Activated CD4-positive, alpha-beta memory T cell treated with anti-CD3 and anti-CD28 coated beads for 36 hours (primary cell): ENCODE measurements at regions not wholly inside any gene's neighbourhood (a gene's known extent, or its start where the extent isn't known, plus 50 kb on each side); places are given as distances from the start of the nearest gene placed in this dataset.

Experiments used
- CTCF ChIA-PET: fragments of 350-600 bp; sonication (Branson Sonifier 250); formaldehyde crosslinking; loops from one replicate; lab custom pipeline; 2021; ENCODE audit warnings: antibody characterized with exemption, inconsistent platforms; lab: Charles Lee
- POLR2A ChIA-PET: fragments of 350-600 bp; sonication (Branson Sonifier 250); formaldehyde crosslinking; loops from one replicate; lab custom pipeline; 2021; ENCODE audit warnings: antibody characterized with exemption; lab: Charles Lee
- DNase-seq: peaks from one replicate; pipeline ENCODE4 v3.0.0-alpha.2; 2020
- H3K27ac Mint-ChIP-seq: one replicate; pipeline ENCODE4 v1.8.0; 2021; ENCODE audit warnings: mixed read lengths
- H3K27me3 Mint-ChIP-seq: one replicate; pipeline ENCODE4 v1.8.0; 2021; ENCODE audit warnings: mixed read lengths
- H3K36me3 Mint-ChIP-seq: one replicate; pipeline ENCODE4 v1.8.0; 2021; ENCODE audit warnings: mixed read lengths
- H3K4me1 Mint-ChIP-seq: one replicate; pipeline ENCODE4 v1.8.0; 2021; ENCODE audit warnings: low read depth, mixed read lengths
- H3K4me3 Mint-ChIP-seq: one replicate; pipeline ENCODE4 v1.8.0; 2021; ENCODE audit warnings: mild to moderate bottlenecking, mixed read lengths
- H3K9me3 Mint-ChIP-seq: one replicate; pipeline ENCODE4 v1.8.0; 2021; ENCODE audit warnings: mixed read lengths
- intact Hi-C: fragments of 100-400 bp; cut with micrococcal nuclease; formaldehyde crosslinking; loops from one replicate; pipeline ENCODE4 v1.15.1; 2023

DNA sequence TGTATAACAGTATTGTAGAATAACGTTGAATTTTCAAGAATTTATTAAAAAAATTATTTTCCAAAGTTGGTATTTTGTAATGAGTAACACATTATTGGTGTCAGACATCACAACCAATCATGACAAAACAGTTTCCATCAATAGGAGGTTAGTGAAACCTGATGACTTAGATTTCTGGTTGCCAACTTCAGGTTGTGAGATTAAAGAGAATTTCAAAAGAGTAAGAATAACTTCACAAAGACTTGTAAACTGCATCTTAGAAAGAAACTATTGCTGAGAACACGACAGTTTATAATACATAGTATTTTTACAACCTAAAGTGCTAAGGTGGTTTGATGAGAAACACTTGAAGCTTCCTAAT is 159.2 kb upstream of the ARG1 start:
- no peak overlapping the region for H3K27ac Mint-ChIP-seq
- no peak overlapping the region for H3K4me3 Mint-ChIP-seq
- intact Hi-C loops = loop anchor here (2.0 kb wide), 1 partner anchor 19 kb away; no protein-coding TSS in a partner anchor
- H3K36me3 Mint-ChIP-seq = peaks cover 11% of the 10 kb centered on the region
- ChIA-PET CTCF (interaction anchor here (1.0 kb wide), 1 partner anchor 15 kb away, joined by 3 read pairs; no protein-coding TSS in a partner anchor), POLR2A (no interaction called here)
- no peak for DNase-seq
- no peaks in the 10 kb centered on the region for H3K27me3 Mint-ChIP-seq
- H3K4me1 Mint-ChIP-seq = peaks cover 18% of the 10 kb centered on the region
- H3K9me3 Mint-ChIP-seq = peaks cover 9% of the 10 kb centered on the region

GRCh38 chr6:131414956-131415355 is 158.1 kb upstream of the ARG1 start:
- Mint-ChIP-seq H3K27me3 (no peaks in the 10 kb centered on the region), H3K36me3 (peaks cover 12% of the 10 kb centered on the region), H3K4me3 (no peak overlapping the region), H3K4me1 (peaks cover 24% of the 10 kb centered on the region), H3K27ac (no peak overlapping the region), H3K9me3 (peaks cover 9% of the 10 kb centered on the region)
- peak; percentile 36 for DNase-seq
- intact Hi-C loops = loop anchor here (2.0 to 5.0 kb wide), 2 partner anchors 18 to 37 kb away; no protein-coding TSS in a partner anchor
- CTCF ChIA-PET = interaction anchor here (1.0 kb wide), 1 partner anchor 13 kb away, joined by 3 read pairs; no protein-coding TSS in a partner anchor
- POLR2A ChIA-PET = no interaction called here

- peaks cover 24% of the 10 kb centered on the region for H3K4me1 Mint-ChIP-seq
- intact Hi-C loops = loop anchor here (5.0 kb wide), 1 partner anchor 34 kb away; no protein-coding TSS in a partner anchor
- DNase-seq = no peak
- POLR2A ChIA-PET = no interaction called here
- CTCF ChIA-PET = no interaction called here
- no peak overlapping the region for H3K4me3 Mint-ChIP-seq
- H3K27me3 Mint-ChIP-seq = no peaks in the 10 kb centered on the region
- no peaks in the 10 kb centered on the region for H3K9me3 Mint-ChIP-seq
- H3K27ac Mint-ChIP-seq = no peak overlapping the region
- peaks cover 1% of the 10 kb centered on the region for H3K36me3 Mint-ChIP-seq
Observed at GRCh38 chr6:131418441-131418840, 154.6 kb upstream of the ARG1 start.

GRCh38 chr6:131419702-131420101 is 153.3 kb upstream of the ARG1 start:
- Mint-ChIP-seq H3K27me3 (no peaks in the 10 kb centered on the region), H3K27ac (no peak overlapping the region), H3K9me3 (no peaks in the 10 kb centered on the region), H3K4me1 (peaks cover 24% of the 10 kb centered on the region), H3K4me3 (no peak overlapping the region), H3K36me3 (peaks cover 1% of the 10 kb centered on the region)
- no peak for DNase-seq
- intact Hi-C loops = loop anchor here (5.0 kb wide), 1 partner anchor 33 kb away; no protein-coding TSS in a partner anchor
- ChIA-PET POLR2A (no interaction called here), CTCF (interaction anchor here (1.0 kb wide), 1 partner anchor 100 kb away, joined by 3 read pairs; no protein-coding TSS in a partner anchor)

- POLR2A ChIA-PET = no interaction called here
- CTCF ChIA-PET = no interaction called here
- Mint-ChIP-seq H3K4me3 (no peak overlapping the region), H3K36me3 (peaks cover 3% of the 10 kb centered on the region), H3K9me3 (peaks cover 1% of the 10 kb centered on the region), H3K27ac (no peak overlapping the region), H3K4me1 (peaks cover 23% of the 10 kb centered on the region), H3K27me3 (no peaks in the 10 kb centered on the region)
- no peak for DNase-seq
- intact Hi-C loops = no loop called here
Observed at GRCh38 chr6:131424016-131424415, 149.0 kb upstream of the ARG1 start.

GRCh38 chr6:131424475-131424874 is 148.6 kb upstream of the ARG1 start:
- ChIA-PET CTCF (no interaction called here), POLR2A (no interaction called here)
- H3K9me3 Mint-ChIP-seq = peaks cover 2% of the 10 kb centered on the region
- H3K4me3 Mint-ChIP-seq = no peak overlapping the region
- H3K27ac Mint-ChIP-seq = no peak overlapping the region
- peaks cover 21% of the 10 kb centered on the region for H3K4me1 Mint-ChIP-seq
- H3K27me3 Mint-ChIP-seq = no peaks in the 10 kb centered on the region
- no peak for DNase-seq
- peaks cover 2% of the 10 kb centered on the region for H3K36me3 Mint-ChIP-seq
- intact Hi-C loops = no loop called here

DNA sequence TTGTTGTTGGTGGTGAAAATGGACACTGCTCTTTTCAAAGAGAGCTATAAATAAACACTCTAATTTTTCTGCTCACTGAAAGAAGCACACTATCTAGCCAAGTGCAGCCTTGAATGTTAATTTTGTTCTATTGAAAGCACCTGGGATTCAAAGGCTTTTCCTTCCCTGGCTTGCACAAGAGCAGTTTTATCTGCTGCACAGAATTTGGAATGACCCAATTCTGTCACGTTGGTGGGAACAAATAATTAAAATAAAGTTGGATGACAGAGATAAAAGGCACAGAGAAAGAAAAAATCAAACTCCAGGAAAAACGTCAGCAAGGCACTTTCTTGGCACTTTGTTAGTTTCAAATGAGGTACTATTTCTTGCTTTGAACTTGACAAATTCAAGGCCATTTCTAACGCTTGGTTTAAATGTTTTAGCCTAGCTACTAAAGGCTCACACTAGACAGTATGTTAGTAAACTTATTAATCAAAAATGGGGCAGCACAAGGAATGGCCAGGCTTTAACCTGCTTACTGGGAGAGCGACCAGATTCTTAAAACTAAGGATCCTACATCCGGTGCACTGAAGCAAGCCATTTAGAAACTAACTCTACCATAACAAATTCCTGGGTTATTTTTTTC is 145.5 kb upstream of the ARG1 start:
- ChIA-PET CTCF (interaction anchor here (0.9 kb wide), 1 partner anchor 106 kb away, joined by 3 read pairs; no protein-coding TSS in a partner anchor), POLR2A (no interaction called here)
- peaks cover 2% of the 10 kb centered on the region for H3K36me3 Mint-ChIP-seq
- no peak overlapping the region for H3K4me3 Mint-ChIP-seq
- DNase-seq = no peak
- no peak overlapping the region for H3K27ac Mint-ChIP-seq
- intact Hi-C loops = no loop called here
- peaks cover 2% of the 10 kb centered on the region for H3K9me3 Mint-ChIP-seq
- peaks cover 13% of the 10 kb centered on the region for H3K4me1 Mint-ChIP-seq
- H3K27me3 Mint-ChIP-seq = no peaks in the 10 kb centered on the region

GRCh38 chr6:131430531-131430930 is 142.5 kb upstream of the ARG1 start:
- peaks cover 13% of the 10 kb centered on the region for H3K4me1 Mint-ChIP-seq
- peaks cover 5% of the 10 kb centered on the region for H3K9me3 Mint-ChIP-seq
- DNase-seq = no peak
- intact Hi-C loops = no loop called here
- POLR2A ChIA-PET = no interaction called here
- H3K27me3 Mint-ChIP-seq = no peaks in the 10 kb centered on the region
- no peak overlapping the region for H3K27ac Mint-ChIP-seq
- peaks cover 14% of the 10 kb centered on the region for H3K36me3 Mint-ChIP-seq
- H3K4me3 Mint-ChIP-seq = no peak overlapping the region
- CTCF ChIA-PET = no interaction called here

DNA sequence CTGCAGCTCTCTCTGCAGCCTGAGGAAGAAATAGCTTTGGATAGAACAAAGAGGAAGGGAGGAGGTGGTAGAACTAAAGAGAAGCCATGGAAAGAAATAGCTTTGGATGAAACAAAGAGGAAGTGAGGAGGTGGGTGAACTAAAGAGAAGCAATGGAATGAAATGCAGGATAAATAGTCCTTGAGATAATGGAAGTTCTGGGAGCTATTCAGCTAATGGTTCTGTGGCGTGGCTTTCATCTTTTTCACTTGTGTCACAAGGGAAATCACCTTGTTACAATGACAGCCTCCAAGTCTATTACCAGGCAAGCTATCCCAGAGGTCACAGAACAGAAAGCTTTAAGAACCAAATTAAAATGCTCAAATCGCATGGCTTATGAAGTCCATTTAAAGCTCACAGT is 141.3 kb upstream of the ARG1 start:
- no peak overlapping the region for H3K4me3 Mint-ChIP-seq
- ChIA-PET CTCF (interaction anchor here (1.2 kb wide), 1 partner anchor 232 kb away, joined by 3 read pairs; no protein-coding TSS in a partner anchor), POLR2A (interaction anchor here (0.6 to 1.1 kb wide), 2 partner anchors 8 to 170 kb away, joined by 3 read pairs; no protein-coding TSS in a partner anchor)
- H3K36me3 Mint-ChIP-seq = peaks cover 23% of the 10 kb centered on the region
- H3K27ac Mint-ChIP-seq = no peak overlapping the region
- no peak for DNase-seq
- peaks cover 17% of the 10 kb centered on the region for H3K9me3 Mint-ChIP-seq
- intact Hi-C loops = loop anchor here (2.0 kb wide), 1 partner anchor 17 kb away; no protein-coding TSS in a partner anchor
- H3K4me1 Mint-ChIP-seq = peaks cover 13% of the 10 kb centered on the region
- no peaks in the 10 kb centered on the region for H3K27me3 Mint-ChIP-seq

- intact Hi-C loops = loop anchor here (2.0 kb wide), 1 partner anchor 19 kb away; no protein-coding TSS in a partner anchor
- DNase-seq = no peak
- ChIA-PET POLR2A (no interaction called here), CTCF (no interaction called here)
- no peak overlapping the region for H3K4me3 Mint-ChIP-seq
- no peaks in the 10 kb centered on the region for H3K27me3 Mint-ChIP-seq
- peaks cover 32% of the 10 kb centered on the region for H3K9me3 Mint-ChIP-seq
- peaks cover 35% of the 10 kb centered on the region for H3K36me3 Mint-ChIP-seq
- peaks cover 15% of the 10 kb centered on the region for H3K4me1 Mint-ChIP-seq
- H3K27ac Mint-ChIP-seq = no peak overlapping the region
Observed at GRCh38 chr6:131433927-131434326, 139.1 kb upstream of the ARG1 start.

DNA sequence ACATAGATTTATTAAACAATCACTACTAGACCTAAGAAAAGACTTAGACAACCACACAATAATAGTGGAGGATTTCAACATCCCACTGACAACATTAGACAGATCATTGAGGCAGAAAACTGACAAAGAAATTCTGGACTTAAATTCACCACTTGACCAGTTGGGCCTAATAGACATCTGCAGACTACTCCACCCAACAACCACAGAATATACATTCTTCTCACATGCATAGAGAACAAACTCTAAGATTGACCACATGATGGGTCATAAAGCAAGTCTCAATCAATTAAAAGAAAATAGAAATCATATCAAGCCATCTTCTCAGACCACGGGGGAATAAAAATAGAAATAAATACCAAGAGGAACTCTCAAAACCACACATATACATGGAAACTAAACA is 136.7 kb upstream of the ARG1 start:
- no peak for DNase-seq
- Mint-ChIP-seq H3K27me3 (no peaks in the 10 kb centered on the region), H3K4me3 (no peak overlapping the region), H3K4me1 (peaks cover 18% of the 10 kb centered on the region), H3K27ac (no peak overlapping the region), H3K36me3 (peaks cover 40% of the 10 kb centered on the region), H3K9me3 (peaks cover 30% of the 10 kb centered on the region)
- CTCF ChIA-PET = no interaction called here
- POLR2A ChIA-PET = no interaction called here
- intact Hi-C loops = no loop called here

DNA sequence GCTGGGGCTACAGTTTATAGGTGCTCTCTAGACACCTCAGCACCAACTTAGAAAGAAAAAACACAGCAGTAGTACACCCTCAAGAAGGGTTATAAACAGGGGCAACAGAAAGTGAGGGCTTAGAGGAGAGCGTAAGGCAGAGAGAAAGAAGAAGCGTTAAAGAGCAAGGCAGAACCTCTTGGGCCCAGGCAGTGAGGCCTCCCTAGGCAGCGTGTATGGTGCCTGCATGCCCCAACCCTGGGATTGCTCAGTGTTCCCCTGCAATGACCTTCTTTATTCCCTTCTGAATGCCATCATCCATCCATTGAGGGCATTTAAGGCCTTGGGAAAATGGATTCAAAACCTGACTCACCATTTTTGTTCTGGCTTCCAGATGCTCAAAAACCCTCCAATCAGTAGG is 130.0 kb upstream of the ARG1 start:
- no peak for DNase-seq
- POLR2A ChIA-PET = no interaction called here
- peaks cover 38% of the 10 kb centered on the region for H3K4me1 Mint-ChIP-seq
- CTCF ChIA-PET = no interaction called here
- peaks cover 8% of the 10 kb centered on the region for H3K36me3 Mint-ChIP-seq
- H3K27ac Mint-ChIP-seq = peak overlapping the region; percentile 77
- peak overlapping the region; percentile 79 for H3K4me3 Mint-ChIP-seq
- intact Hi-C loops = no loop called here
- peaks cover 5% of the 10 kb centered on the region for H3K9me3 Mint-ChIP-seq
- no peaks in the 10 kb centered on the region for H3K27me3 Mint-ChIP-seq
